ENCODE measurements at regions not wholly inside any gene's neighbourhood (a gene's known extent, or its start where the extent isn't known, plus 50 kb on each side); places are given as distances from the start of the nearest gene placed in this dataset.

DNA sequence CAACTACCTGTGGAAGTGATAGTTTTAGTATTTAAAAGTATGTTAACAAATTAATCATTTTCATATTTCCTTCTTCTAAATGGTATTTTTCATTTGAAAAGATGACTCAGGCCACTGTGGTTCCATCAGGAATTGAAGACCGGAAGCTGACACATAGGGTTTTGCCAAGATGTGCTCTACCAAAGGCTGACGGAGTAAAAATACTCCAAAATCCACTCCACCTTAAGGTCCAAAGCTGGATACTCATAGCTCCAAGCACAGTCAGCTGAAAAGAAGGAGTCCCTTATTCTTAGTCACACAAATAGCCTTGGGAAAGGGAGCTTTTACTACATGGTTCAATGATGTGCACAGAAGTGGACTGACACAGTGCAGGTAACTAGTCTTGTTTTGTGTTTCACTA is 472.0 kb downstream of the ARAP2 start:
- no peak for DNase-seq

DNA sequence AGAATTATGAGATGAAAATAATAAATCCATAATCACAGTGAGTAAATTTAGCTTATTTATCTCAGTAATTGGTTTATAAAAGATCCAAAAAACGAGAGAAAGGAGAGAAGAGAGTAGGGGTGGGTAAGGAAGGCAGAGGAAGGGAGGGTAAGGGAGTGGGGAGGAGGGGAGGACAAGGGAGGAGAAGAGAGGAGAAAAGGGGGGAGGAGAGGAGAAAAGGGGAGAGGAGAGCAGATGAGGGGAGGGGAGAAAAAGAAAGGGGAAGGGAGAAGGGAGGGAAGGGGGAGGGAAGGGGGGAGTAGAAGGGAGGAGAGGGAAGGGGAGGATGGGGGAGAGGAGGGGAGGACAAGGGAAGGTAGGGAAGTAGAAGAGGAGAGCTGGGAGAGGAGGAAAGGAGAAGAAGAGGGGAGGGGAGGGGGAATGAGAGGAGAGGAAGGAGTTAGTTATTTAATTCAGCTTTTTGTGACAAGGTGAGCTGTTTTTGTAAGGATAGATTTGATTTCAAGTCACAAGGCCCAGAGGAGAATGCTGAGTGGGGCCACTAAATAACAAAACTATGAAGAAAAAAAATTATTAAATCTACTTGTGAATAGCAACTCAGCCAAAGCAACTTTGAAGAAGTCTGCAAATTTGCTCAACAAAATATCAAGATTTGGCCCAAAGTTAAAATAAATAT is 454.3 kb downstream of the ARAP2 start:
- DNase-seq = no peak

DNA sequence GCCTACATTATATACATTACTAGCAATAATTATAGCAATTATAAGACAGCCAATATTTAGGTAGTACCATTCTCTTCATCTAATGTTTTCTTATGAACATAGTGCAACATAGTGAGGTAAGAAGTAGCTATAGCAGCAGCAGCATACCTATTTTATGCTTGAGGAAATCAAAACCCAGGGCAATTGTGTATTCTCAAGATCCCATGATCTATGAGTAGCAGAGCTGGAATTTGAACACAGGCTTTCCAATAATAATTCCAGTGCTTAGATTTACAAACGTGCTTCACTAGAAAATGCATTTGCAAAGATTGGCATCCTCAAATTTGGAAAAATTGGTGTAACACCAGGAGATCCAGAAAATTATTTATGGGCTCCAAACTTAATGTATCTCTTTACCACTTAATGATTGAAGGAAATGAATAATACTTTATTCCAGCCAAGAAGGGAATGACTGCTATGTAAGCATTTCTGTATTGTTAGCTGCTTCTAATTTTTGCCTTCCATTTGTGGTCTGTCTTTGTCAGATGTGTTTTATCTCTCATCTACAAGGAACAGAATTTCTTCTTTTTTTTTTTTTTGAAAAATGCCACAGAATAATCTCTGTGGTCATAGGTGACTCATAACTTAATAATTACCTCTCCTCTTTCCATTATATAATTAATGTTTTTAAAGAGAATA is 451.1 kb downstream of the ARAP2 start:
- DNase-seq = no peak

DNA sequence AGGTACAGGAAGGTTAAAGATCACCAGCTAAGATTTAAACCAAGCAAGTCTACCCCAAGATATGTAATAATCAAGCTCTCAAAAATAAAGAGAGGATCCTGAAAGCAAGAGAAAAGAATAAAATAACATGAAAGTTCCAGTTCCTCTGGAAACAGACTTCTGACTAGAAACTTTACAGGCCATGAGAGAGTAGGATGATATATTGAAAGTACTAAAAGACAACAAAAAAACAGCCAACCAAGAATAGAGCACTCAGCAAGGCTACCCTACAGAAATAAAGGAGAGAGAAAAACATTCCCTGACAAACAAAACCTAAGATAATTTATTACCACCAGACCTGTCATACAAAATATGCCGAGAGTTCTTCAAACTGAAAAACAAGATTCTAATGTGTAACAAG is 450.5 kb downstream of the ARAP2 start:
- no peak for DNase-seq

DNA sequence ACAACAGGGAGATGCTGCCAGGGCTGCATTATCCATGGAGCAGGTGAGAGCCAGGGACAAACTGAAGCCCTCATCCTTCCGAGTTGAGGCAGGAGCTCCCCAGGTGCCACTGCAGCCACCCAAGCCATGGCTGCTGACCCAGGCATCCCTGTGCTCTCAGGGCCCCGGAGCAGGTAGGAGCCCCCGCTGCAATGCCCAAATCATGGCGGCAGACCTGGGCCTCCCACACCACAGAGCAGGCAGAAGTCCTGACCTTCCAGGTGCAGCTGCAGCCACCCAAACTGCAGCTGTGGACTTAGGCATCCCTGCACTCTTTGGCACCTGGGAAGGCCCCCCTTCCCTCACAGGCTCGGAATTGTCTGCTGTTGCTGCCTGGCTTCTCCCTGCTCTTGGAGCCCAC is 443.6 kb downstream of the ARAP2 start:
- no peak for DNase-seq

DNA sequence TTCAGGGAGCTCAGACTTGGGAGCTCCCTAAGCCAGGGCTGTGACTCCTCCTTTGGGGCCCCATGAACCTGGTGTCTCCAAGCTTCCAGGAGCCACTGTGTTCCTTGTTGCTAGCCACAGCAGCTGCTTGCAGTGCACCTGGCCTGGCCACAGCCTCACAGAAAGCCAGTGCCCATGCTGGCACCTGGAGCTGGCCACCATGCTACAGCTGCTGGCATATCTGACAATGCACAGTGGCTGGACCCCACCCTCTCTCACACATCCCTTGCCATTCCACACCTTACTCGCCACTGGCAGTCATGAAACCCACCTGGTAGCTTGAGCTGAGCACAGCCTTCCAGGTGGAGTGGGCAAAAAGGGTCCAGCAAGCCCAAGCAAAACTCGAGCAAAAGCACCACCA is 441.7 kb downstream of the ARAP2 start:
- no peak for DNase-seq

DNA sequence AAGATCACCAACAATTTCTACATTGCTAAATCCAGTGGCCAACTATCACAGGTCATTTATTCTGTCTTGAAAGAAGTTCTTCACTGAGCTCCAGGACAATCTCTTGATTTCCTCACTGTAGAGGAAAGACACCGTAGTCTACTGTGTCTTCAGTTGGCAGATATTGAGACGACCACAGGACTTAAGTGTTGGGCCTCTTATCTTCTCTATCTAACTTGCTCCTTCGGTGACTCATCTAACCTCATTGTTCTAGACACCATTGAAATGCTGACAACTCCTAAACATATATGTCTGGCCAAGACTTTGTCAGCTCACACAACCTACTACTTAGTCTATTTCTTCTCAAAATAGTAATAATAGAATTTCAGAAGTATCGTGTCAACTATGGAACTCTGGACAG is 425.8 kb downstream of the ARAP2 start:
- no peak for DNase-seq

DNA sequence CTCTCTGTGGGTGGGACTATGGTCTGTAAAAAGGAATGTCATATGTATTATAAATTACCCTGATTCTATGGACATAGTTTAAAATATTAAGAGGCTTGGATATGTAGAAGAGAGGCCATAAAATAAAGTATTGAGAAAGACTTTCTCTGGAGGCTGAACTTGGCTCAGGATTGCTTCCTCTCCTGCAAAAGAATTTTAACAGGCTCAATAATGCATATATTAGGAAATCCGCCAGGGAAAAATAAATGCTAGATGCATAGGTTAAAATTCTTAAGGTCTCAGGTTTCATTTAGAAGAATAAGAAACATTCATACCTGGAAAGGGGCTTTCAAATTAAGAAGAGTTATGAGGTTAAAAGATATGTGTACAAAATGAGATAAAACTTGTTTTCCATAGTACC is 424.3 kb downstream of the ARAP2 start:
- no peak for DNase-seq

DNA sequence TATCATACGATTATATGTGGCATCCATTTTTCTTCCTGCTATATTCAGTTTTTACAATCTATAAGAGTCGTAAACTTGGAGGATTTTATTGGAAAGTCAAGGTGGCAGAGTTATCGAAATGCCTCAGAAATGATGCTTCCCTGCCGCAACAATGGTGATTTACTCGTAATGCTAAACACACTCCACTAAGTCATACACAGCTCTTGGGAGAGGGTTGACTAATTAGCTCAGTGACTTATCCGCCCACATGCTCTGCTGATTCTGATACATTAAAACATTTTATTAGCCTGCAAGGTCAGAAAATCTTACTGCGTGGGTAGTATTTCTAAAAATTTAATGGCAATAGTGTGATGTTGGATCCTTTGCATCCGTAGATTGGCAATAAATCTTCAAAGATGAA is 420.1 kb downstream of the ARAP2 start:
- DNase-seq = no peak

DNA sequence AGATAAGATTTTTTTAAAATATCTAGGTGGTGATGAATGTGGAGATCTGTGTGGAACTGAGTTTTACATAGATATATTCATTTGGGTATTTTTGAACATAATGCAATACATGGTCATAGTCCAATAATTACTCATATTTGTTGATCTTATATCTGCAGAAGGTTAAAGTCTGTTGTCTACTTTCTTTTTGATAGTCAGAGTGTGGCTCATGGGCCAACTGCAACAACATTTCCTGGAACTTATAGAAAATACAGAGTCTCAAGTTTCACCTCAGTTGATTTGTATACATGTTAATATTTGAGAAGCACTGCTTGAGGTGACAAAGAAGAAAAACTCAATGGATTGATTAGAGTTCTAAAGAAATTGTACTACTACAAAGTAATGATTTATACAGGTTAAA is 408.4 kb downstream of the ARAP2 start:
- no peak for DNase-seq

DNA sequence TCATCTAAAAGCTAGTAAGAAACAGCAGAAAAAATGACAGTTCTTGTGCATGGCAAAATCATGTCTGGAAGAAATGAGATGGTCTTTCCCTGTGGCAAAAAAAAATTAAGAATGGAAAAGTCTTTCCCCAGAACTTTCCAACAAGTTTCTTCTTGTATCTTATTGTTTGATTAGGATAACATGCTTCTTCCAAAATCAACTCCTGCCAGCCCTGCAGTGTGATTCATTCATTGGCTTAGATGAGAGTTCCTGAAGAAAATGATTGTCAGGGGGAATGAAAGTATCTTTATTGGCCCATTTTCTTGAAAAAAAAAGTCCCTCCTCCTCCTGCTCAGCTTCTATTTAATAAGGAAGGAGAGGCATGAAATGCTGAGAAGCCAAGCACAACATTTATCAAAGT is 407.7 kb downstream of the ARAP2 start:
- DNase-seq = no peak

DNA sequence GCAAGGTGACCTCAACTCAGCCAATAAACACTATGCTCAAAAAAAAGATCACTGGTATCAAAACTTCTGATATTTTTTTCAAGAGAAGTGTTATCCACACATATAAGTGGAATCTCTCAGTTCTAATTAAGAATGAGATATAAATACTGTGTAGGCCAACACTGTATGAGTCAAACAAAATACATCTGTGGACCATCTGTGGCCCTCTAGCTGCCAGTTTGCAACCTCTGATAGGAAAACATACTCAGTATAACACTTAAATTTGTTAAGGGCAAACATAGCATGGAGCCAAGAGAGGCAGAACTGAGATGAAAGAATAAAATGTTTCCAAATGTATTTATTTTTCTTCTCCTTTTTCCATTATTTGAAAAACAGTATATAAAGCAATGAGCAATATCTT is 377.3 kb downstream of the ARAP2 start:
- DNase-seq = no peak

DNA sequence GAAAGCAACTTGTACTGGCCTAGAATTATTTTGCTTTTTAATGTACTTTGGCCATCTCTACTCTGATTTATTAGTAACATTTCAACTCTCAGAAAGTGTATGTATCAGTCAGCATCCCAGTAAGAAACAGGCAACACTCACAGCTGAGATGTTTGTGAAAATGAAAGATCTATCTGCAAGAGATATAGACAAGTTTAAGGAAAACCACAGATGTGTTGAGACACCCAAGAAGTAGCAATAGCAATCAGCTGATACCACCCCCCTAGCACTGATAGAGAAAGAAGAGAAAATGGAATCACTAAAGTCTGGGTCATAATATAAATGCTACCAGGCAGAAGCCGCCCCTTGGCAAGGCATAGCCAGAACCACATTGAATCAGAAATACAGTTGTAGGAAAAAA is 372.0 kb downstream of the ARAP2 start:
- DNase-seq = no peak

DNA sequence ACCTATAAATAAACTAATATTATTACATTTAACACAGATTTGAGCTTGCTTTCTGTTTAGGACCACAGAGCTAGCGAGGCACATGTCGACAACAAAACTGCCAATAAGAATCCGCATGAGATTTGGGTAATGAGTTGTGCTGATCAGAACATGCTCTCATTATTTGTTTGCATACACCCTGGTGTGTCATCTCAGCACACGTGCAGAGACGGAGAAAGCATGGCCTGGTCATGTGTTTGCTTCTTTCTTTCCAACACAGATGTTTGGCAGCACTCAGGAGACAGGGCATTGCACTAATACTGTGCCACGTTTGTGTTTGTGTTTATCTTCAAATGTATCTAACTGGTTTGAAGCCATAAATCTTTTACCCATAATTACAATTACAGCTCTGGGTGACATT is 364.8 kb downstream of the ARAP2 start:
- DNase-seq = no peak

DNA sequence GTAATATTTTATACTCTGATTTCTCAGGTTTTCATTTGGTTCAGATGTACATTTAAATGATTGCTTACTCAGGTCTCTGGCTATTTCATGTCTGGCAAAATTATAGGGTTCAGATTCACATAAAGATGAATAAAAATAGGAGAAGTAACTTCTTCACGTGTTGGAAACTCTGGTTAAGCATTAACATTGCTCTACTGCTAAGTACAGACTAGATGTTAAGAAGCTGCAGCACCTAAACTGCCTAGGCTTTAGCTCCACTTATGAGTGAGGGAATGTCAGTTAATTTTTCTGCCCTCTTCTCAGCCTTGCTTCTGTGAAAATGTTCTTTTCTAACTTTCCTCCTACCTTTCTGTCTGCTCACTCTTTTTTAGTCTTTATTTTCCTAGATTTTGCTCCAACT is 361.2 kb downstream of the ARAP2 start:
- DNase-seq = no peak

DNA sequence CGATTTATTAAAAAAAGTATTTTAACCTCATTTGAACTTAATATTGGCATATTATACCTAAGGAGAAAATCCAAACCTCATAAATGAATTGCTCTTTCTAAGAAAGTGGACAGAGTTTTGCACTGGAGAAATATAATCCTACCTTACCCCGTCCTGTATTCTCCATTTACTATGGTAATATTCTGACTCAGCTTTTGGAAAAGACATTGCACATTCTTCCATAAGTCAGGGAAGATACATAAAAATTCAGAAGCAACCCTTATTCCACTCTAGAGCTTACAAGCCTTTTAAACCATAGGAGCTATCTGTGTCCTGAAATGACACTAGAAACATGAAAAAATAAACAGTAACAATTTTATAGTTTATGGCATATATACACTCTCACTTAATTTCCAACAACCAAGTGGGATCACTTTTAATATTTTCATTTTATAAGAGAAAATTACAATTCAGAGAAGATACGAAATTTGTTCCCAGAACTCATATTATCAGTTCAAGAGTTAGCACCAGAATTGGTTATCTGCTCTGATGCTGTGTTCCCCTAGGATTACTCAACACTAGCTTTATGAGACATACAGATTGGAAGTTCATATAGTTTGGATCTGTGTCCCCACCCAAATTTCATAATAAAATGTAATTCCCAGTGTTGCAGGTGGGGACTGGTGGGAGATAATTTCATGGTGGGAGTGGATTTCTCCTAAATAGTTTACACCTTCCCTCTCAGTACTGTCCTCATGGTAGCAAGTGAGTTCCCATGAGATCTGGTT is 359.4 kb downstream of the ARAP2 start:
- no peak for DNase-seq

DNA sequence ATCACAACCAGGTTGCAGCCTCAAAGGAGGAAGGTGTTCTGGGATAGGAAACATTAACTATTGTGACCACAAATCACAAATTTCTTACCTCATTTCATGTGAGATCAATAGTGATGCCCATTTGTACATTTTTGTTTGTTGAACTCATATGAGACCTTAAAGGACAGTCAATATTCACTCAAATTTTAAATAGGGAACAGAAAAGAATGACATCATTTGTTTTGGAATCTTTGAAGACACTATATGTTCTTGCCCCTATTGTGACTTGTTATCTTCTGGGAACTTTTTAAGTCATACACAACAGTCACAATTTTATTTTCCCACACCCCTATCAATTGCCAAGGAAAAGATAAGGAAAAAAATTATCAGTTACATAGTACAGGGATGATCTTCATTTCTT is 346.5 kb downstream of the ARAP2 start:
- no peak for DNase-seq

DNA sequence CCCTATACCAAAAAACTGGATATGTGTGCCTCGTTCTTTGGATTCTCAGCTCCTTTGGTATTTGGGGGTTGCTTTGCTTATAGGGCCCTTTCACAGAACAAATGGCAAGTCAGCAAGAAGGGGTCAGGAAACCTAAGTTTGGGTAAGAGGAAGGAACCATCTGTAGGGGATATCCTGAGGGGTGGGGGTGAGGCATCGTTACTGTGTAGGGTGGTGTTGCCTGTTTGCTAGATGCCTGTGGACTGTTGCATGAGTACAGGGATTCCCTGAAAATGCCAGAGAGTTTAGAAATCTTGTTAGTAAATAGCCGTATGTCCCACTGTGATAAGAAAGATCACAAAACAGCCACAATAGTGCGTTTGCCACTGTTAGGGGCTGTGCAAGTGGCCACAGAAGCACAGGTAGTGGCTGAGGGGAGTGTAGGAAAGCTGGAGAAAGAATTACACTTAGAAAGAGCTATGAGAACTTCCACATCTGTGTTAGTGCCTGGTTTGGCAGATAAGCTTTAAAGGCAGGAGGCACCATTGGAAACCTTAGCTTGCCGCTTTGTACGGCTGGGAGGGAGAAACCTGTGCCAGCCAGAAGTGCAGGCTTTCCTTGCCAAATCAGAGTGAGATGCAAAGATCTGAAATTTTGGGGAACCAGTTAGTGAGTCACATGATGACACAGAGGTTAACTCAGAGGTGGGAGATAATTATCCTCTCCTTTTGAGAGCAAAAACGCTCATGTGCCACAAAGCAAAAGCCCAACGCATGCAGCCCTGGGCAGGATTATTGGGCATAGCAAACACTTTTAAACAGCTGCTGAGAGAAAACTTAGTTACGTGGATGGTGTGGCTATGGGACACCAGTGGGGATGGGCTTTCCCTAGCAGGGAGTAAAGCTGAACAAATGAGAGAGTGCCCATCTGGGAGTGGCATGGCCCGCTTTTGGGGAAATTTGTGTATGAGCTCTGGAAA is 343.7 kb downstream of the ARAP2 start:
- no peak for DNase-seq

DNA sequence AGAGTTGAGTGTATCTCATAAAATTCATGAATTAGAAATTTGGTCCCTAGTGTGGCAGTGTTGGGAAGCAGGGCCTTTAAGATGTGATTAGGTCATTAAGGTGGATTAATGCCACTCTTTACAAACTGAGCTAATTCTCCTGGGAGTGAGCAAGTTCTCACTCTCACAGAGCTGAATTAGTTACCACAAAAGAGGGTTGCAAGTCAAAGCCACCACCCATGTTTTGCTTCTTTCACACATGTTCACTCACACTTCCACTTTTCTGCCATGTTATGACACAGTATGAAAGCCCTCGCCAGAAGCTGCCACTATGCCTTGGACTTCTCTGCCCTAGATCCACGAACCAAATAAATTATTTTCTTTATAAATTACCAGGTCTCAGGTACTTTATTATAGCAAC is 332.1 kb downstream of the ARAP2 start:
- no peak for DNase-seq

DNA sequence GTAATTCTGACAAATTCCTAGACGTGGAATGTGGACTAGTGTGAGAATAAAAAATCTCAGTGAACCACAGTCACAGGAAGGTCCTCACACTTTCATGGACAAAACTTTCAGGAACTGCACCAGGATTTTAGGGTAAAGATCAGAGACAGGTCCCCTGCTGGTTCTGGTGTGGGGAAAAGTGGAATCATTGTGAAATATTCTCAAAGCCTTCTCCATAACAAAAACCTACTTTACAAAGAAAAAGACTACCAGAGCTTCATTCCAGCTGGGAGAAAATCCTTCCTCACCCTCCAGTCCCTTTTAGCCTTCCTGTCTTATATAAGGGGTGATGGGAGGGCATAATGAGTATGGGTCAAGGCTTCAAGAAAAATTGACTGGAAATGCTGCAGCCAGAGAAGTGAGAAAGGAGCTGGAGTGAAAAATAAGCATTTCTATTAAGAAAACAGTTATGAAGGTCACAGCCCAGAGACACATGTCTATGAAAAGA is 325.8 kb downstream of the ARAP2 start:
- DNase-seq = no peak

DNA sequence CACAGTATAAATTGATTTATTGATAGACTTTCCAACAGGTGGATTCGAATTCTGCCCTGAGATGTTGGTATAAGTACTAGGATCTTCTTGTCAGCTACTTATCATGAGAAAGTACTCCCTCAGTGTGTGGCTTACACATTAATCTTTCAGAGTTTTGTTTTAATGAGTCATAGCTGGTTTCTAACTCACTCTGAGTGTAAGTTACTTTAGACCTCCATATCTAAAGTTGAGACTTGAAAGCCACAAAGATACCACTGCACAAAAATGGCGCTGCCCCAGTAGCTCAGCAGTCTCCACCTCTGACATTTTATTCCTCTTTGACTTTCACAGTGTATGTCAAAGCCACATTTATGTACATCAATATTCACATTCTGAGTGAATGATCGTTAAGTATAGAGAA is 318.5 kb downstream of the ARAP2 start:
- no peak for DNase-seq

DNA sequence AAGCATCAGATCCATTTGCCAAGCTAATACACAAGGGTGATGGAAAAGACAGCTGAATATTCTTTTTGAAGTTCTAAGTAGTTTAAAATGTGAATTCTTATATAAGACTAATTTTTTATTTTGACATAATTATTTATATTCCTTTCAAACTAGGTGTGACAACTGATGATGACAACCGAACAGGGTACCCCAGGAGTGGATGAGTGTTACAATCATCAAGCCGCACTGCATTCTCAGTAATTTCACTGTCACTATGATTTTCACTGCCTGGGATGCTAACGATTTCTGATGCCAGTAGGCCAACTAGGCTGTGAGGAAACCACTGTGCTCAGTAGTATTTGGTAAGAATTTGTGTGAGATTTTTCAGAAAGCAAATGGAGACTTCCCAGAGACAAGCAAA is 317.5 kb downstream of the ARAP2 start:
- no peak for DNase-seq

DNA sequence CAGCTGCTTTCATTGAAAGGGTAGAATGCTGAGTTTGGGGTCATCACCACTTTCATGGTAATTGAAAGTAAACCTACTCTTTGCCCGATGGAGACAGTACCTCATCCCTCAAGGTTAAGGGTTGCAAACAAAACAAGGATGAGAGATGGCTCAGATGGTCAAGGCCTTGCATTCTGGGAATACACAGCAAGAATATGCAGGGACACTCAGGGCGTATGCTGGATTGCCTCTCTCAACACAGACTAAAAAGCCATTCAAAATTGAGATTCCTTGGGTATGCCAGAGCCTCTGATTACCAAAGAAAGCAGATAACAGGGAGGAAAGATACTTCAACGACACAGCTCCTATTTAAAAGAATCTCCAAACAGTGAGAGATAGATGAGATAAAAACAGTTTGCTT is 310.4 kb downstream of the ARAP2 start:
- DNase-seq = no peak

Data from CD4-positive, alpha-beta T cell treated with Interleukin-17A for 1 hour (primary cell).